Activated T-cell treated with anti-CD3 and anti-CD28 coated beads, Interleukin-2, amount 50 U/mL, for 4 hours (primary cell): ENCODE measurements at regions not wholly inside any gene's neighbourhood (a gene's known extent, or its start where the extent isn't known, plus 50 kb on each side); places are given as distances from the start of the nearest gene placed in this dataset.
"Not testable (repeated sequence)": the region's sequence is repeated elsewhere in the genome, so short reads cannot be mapped to it uniquely, and the experiment has no call there.

Experiments
- ATAC-seq, 2 donors: fragments of 200-7000 bp; cut with Tn5 transposase; one replicate each; pipeline ENCODE4 v1.10.0; 2021
- DNase-seq: peaks from one replicate; pipeline ENCODE4 v3.0.0-alpha.2; 2020
- H3K27me3 Mint-ChIP-seq: one replicate; pipeline ENCODE4 v1.8.0; 2021; ENCODE audit warnings: low read depth, mixed read lengths
- H3K36me3 Mint-ChIP-seq: one replicate; pipeline ENCODE4 v1.8.0; 2022; ENCODE audit warnings: mixed read lengths; ENCODE audit not compliant: insufficient read depth
- H3K4me1 Mint-ChIP-seq: one replicate; pipeline ENCODE4 v1.8.0; 2021; ENCODE audit warnings: low read depth, mixed read lengths
- H3K4me3 Mint-ChIP-seq: one replicate; pipeline ENCODE4 v1.8.0; 2021; ENCODE audit warnings: mild to moderate bottlenecking, moderate library complexity, mixed read lengths
- H3K9me3 Mint-ChIP-seq: one replicate; pipeline ENCODE4 v1.8.0; 2021; ENCODE audit warnings: mixed read lengths

GRCh38 chr1:66424530-66424929 is 109.4 kb upstream of the SGIP1 start:
- H3K9me3 Mint-ChIP-seq = peaks cover 16% of the 10 kb centered on the region
- H3K27me3 Mint-ChIP-seq, H3K4me1 Mint-ChIP-seq, H3K4me3 Mint-ChIP-seq, H3K36me3 Mint-ChIP-seq, ATAC-seq, DNase-seq: not testable (repeated sequence)

GRCh38 chr1:66426239-66426853 is 107.6 kb upstream of the SGIP1 start:
- Mint-ChIP-seq H3K9me3 (peaks cover 32% of the 10 kb centered on the region), H3K36me3 (peaks cover 6% of the 10 kb centered on the region), H3K4me1 (peaks cover 7% of the 10 kb centered on the region), H3K27me3 (no peaks in the 10 kb centered on the region), H3K4me3 (no peak overlapping the region)
- ATAC-seq = no peak
- DNase-seq = no peak

- H3K27me3 Mint-ChIP-seq, H3K36me3 Mint-ChIP-seq, ATAC-seq, H3K4me3 Mint-ChIP-seq, DNase-seq, H3K4me1 Mint-ChIP-seq: not testable (repeated sequence)
- H3K9me3 Mint-ChIP-seq = peaks cover 40% of the 10 kb centered on the region
Measured at GRCh38 chr1:66430815-66431214, 103.1 kb upstream of the SGIP1 start.

- Mint-ChIP-seq H3K4me3 (no peak overlapping the region), H3K27me3 (no peaks in the 10 kb centered on the region), H3K36me3 (peaks cover 6% of the 10 kb centered on the region), H3K9me3 (peaks cover 40% of the 10 kb centered on the region), H3K4me1 (peaks cover 10% of the 10 kb centered on the region)
- DNase-seq (no peak), ATAC-seq (no peak)
Measured at GRCh38 chr1:66431999-66432398, 102.0 kb upstream of the SGIP1 start.

- ATAC-seq (no peak), DNase-seq (no peak)
- Mint-ChIP-seq H3K9me3 (peaks cover 33% of the 10 kb centered on the region), H3K4me3 (no peak overlapping the region), H3K27me3 (no peaks in the 10 kb centered on the region), H3K4me1 (peaks cover 21% of the 10 kb centered on the region), H3K36me3 (peaks cover 6% of the 10 kb centered on the region)
Measured at GRCh38 chr1:66433611-66434010, 100.3 kb upstream of the SGIP1 start.

GRCh38 chr1:66434096-66434495 is 99.9 kb upstream of the SGIP1 start:
- Mint-ChIP-seq H3K36me3 (peaks cover 1% of the 10 kb centered on the region), H3K9me3 (peaks cover 28% of the 10 kb centered on the region), H3K4me3 (no peak overlapping the region), H3K27me3 (no peaks in the 10 kb centered on the region), H3K4me1 (peaks cover 26% of the 10 kb centered on the region)
- ATAC-seq = no peak
- no peak for DNase-seq

GRCh38 chr1:66435541-66435940 is 98.4 kb upstream of the SGIP1 start:
- no peak for DNase-seq
- Mint-ChIP-seq H3K4me3 (no peak overlapping the region), H3K9me3 (peaks cover 16% of the 10 kb centered on the region), H3K36me3 (no peaks in the 10 kb centered on the region), H3K4me1 (peaks cover 37% of the 10 kb centered on the region), H3K27me3 (no peaks in the 10 kb centered on the region)
- no peak for ATAC-seq

GRCh38 chr1:66436378-66437135 is 97.4 kb upstream of the SGIP1 start:
- H3K4me3 Mint-ChIP-seq = no peak overlapping the region
- H3K36me3 Mint-ChIP-seq = no peaks in the 10 kb centered on the region
- peaks cover 37% of the 10 kb centered on the region for H3K4me1 Mint-ChIP-seq
- ATAC-seq (peak; percentile 98), DNase-seq (peak; percentile 33)
- H3K9me3 Mint-ChIP-seq = peaks cover 5% of the 10 kb centered on the region
- H3K27me3 Mint-ChIP-seq = no peaks in the 10 kb centered on the region

GRCh38 chr1:66437136-66437401 is 96.9 kb upstream of the SGIP1 start:
- peaks cover 37% of the 10 kb centered on the region for H3K4me1 Mint-ChIP-seq
- H3K27me3 Mint-ChIP-seq = no peaks in the 10 kb centered on the region
- ATAC-seq (no peak), DNase-seq (no peak)
- H3K9me3 Mint-ChIP-seq = peaks cover 3% of the 10 kb centered on the region
- H3K36me3 Mint-ChIP-seq = no peaks in the 10 kb centered on the region
- no peak overlapping the region for H3K4me3 Mint-ChIP-seq

- Mint-ChIP-seq H3K4me1 (peaks cover 37% of the 10 kb centered on the region), H3K27me3 (no peaks in the 10 kb centered on the region), H3K4me3 (no peak overlapping the region), H3K36me3 (no peaks in the 10 kb centered on the region), H3K9me3 (no peaks in the 10 kb centered on the region)
- ATAC-seq (no peak), DNase-seq (no peak)
Measured at GRCh38 chr1:66438062-66438461, 95.9 kb upstream of the SGIP1 start.

- no peaks in the 10 kb centered on the region for H3K36me3 Mint-ChIP-seq
- H3K9me3 Mint-ChIP-seq = no peaks in the 10 kb centered on the region
- H3K4me1 Mint-ChIP-seq = peaks cover 38% of the 10 kb centered on the region
- no peaks in the 10 kb centered on the region for H3K27me3 Mint-ChIP-seq
- H3K4me3 Mint-ChIP-seq = peak overlapping the region; percentile 16
- ATAC-seq (no peak), DNase-seq (no peak)
Measured at GRCh38 chr1:66438501-66438900, 95.5 kb upstream of the SGIP1 start.

- no peak for DNase-seq
- Mint-ChIP-seq H3K36me3 (no peaks in the 10 kb centered on the region), H3K4me1 (peaks cover 44% of the 10 kb centered on the region), H3K27me3 (no peaks in the 10 kb centered on the region), H3K9me3 (no peaks in the 10 kb centered on the region), H3K4me3 (peak overlapping the region; percentile 16)
- ATAC-seq = peak; percentile 8 to 10
Measured at GRCh38 chr1:66439031-66439740, 94.8 kb upstream of the SGIP1 start.

- Mint-ChIP-seq H3K4me1 (peaks cover 42% of the 10 kb centered on the region), H3K36me3 (no peaks in the 10 kb centered on the region), H3K4me3 (no peak overlapping the region), H3K27me3 (peaks cover 2% of the 10 kb centered on the region), H3K9me3 (no peaks in the 10 kb centered on the region)
- ATAC-seq (no peak), DNase-seq (no peak)
Measured at GRCh38 chr1:66443793-66444192, 90.2 kb upstream of the SGIP1 start.

- Mint-ChIP-seq H3K4me1 (peaks cover 33% of the 10 kb centered on the region), H3K9me3 (no peaks in the 10 kb centered on the region), H3K36me3 (no peaks in the 10 kb centered on the region), H3K27me3 (peaks cover 2% of the 10 kb centered on the region), H3K4me3 (peak overlapping the region; percentile 72)
- ATAC-seq (no peak), DNase-seq (no peak)
Measured at GRCh38 chr1:66444438-66445265, 89.3 kb upstream of the SGIP1 start.
